Mesenchymal stem cell (in vitro differentiated cells and primary cell): ENCODE measurements at regions not wholly inside any gene's neighbourhood (a gene's known extent, or its start where the extent isn't known, plus 50 kb on each side); places are given as distances from the start of the nearest gene placed in this dataset.
A peak's percentile ranks its signal among the peaks of the same experiment; 100 is the strongest.

ENCODE experiments used
- DNase-seq: peaks from one replicate; pipeline ENCODE4 v3.0.0-alpha.2; 2013
- H2AFZ ChIP-seq: one replicate; pipeline ENCODE4 v1.6.1; 2013; ENCODE audit warnings: low read depth, mild to moderate bottlenecking, control low read depth, inconsistent platforms, low read length, moderate library complexity
- H2AK5ac ChIP-seq: 2 replicates; pipeline ENCODE4 v1.6.1; 2013; ENCODE audit warnings: low read length, moderate library complexity, mild to moderate bottlenecking, inconsistent platforms; ENCODE audit not compliant: severe bottlenecking
- H2BK120ac ChIP-seq: one replicate; pipeline ENCODE4 v1.6.1; 2013; ENCODE audit warnings: low read depth, mild to moderate bottlenecking, inconsistent platforms, low read length, moderate library complexity
- H2BK12ac ChIP-seq, 2 experiments: one replicate each; pipeline ENCODE4 v1.6.1; 2013; ENCODE audit warnings: inconsistent platforms in 2 of 2, low read length in 2 of 2, mild to moderate bottlenecking in 2 of 2, moderate library complexity in 2 of 2, control low read depth in 1 of 2
- H2BK15ac ChIP-seq: one replicate; pipeline ENCODE4 v1.6.1; 2013; ENCODE audit warnings: mild to moderate bottlenecking, low read depth, inconsistent platforms; ENCODE audit not compliant: poor library complexity, severe bottlenecking
- H2BK5ac ChIP-seq: 2 replicates; pipeline ENCODE4 v1.6.1; 2013; ENCODE audit warnings: low read depth, mild to moderate bottlenecking, low read length, control low read depth, inconsistent platforms; ENCODE audit not compliant: poor library complexity, severe bottlenecking
- H3K14ac ChIP-seq, 2 experiments: one replicate each; pipeline ENCODE4 v1.6.1; 2013; ENCODE audit warnings: inconsistent platforms in 2 of 2, low read length in 2 of 2, control low read depth in 1 of 2, mild to moderate bottlenecking in 1 of 2, moderate library complexity in 1 of 2
- H3K18ac ChIP-seq, 2 experiments: one replicate each; pipeline ENCODE4 v1.6.1; 2013; ENCODE audit warnings: inconsistent platforms in 2 of 2, low read length in 2 of 2, control low read depth in 1 of 2, low read depth in 1 of 2, mild to moderate bottlenecking in 1 of 2
- H3K23ac ChIP-seq, 2 experiments: one replicate each; pipeline ENCODE4 v1.6.1; 2013; ENCODE audit warnings: inconsistent platforms in 2 of 2, low read length in 2 of 2, mild to moderate bottlenecking in 2 of 2, moderate library complexity in 2 of 2, control low read depth in 1 of 2
- H3K27ac ChIP-seq: 2 replicates; pipeline ENCODE4 v1.5.1; 2013; ENCODE audit warnings: mild to moderate bottlenecking, moderate library complexity, low read length, control low read depth, inconsistent platforms; ENCODE audit not compliant: poor library complexity, severe bottlenecking
- H3K27me3 ChIP-seq, 2 experiments: 2 replicates each; pipeline versions ENCODE4 v1.6.1 to v1.7.0; 2013; ENCODE audit warnings: low read length in 2 of 2, mild to moderate bottlenecking in 2 of 2, moderate library complexity in 2 of 2, control low read depth in 1 of 2, inconsistent platforms in 1 of 2; ENCODE audit not compliant: control insufficient read depth in 1 of 2, insufficient read depth in 1 of 2
- H3K36me3 ChIP-seq, 2 experiments: 2 replicates each; pipeline versions ENCODE4 v1.6.1 to v1.7.0; 2013; ENCODE audit warnings: low read length in 2 of 2, control low read depth in 1 of 2, inconsistent platforms in 1 of 2, low read depth in 1 of 2, mild to moderate bottlenecking in 1 of 2; ENCODE audit not compliant: insufficient read depth in 2 of 2, control insufficient read depth in 1 of 2
- H3K4ac ChIP-seq, 2 experiments: one replicate each; pipeline ENCODE4 v1.6.1; 2013; ENCODE audit warnings: inconsistent platforms in 2 of 2, low read length in 2 of 2, mild to moderate bottlenecking in 2 of 2, moderate library complexity in 2 of 2, control low read depth in 1 of 2, low read depth in 1 of 2
- H3K4me1 ChIP-seq: 2 replicates; pipeline ENCODE4 v1.6.1; 2013; ENCODE audit warnings: low read depth, low read length, control low read depth; ENCODE audit not compliant: control insufficient read depth, insufficient read depth
- H3K4me2 ChIP-seq: 2 replicates; pipeline ENCODE4 v1.6.1; 2013; ENCODE audit warnings: low read length, mild to moderate bottlenecking, inconsistent platforms; ENCODE audit not compliant: poor library complexity, severe bottlenecking
- H3K4me3 ChIP-seq, 2 experiments: 2 replicates each; pipeline versions ENCODE4 v1.5.1 to v1.7.0; 2013; ENCODE audit warnings: low read length in 2 of 2, mild to moderate bottlenecking in 2 of 2, control low read depth in 1 of 2, low read depth in 1 of 2; ENCODE audit not compliant: insufficient read depth in 1 of 2
- H3K79me1 ChIP-seq: replicated peaks from 2 replicates; pipeline ENCODE4 v1.6.1; 2013; ENCODE audit warnings: mild to moderate bottlenecking, control low read depth, low read length, inconsistent platforms; ENCODE audit not compliant: poor library complexity, severe bottlenecking
- H3K9ac ChIP-seq: 2 replicates; pipeline ENCODE4 v1.7.0; 2013; ENCODE audit warnings: mild to moderate bottlenecking, low read length, moderate library complexity
- H3K9me3 ChIP-seq: 2 replicates; pipeline ENCODE4 v1.7.0; 2013; ENCODE audit warnings: mild to moderate bottlenecking, low read length; ENCODE audit not compliant: control insufficient read depth
- H4K8ac ChIP-seq: one replicate; pipeline ENCODE4 v1.6.1; 2013; ENCODE audit warnings: inconsistent platforms, mild to moderate bottlenecking, low read length, moderate library complexity
- H4K91ac ChIP-seq: one replicate; pipeline ENCODE4 v1.6.1; 2013; ENCODE audit warnings: mild to moderate bottlenecking, low read length, inconsistent platforms
- WGBS: methylation state at CpG from one replicate; pipeline ENCODE4 v1.1.7; 2013; ENCODE audit warnings: mixed read lengths; 5-methylcytosine and 5-hydroxymethylcytosine counted together

GRCh38 chr7:49669285-49669684 lies 104.2 kb upstream of the VWC2 start:
- Histone ChIP-seq H3K4me3 (no peak overlapping the region), H3K27ac (no peak overlapping the region), H3K9me3 (no peaks in the 10 kb centered on the region), H2BK15ac (no peak overlapping the region), H3K23ac (no peak overlapping the region), H2BK12ac (no peak overlapping the region), H2AK5ac (no peak overlapping the region), H3K4ac (no peak overlapping the region), H2BK120ac (no peak overlapping the region), H3K9ac (no peak overlapping the region), H3K79me1 (no peaks in the 10 kb centered on the region), H4K8ac (no peak overlapping the region), H4K91ac (no peak overlapping the region), H3K14ac (no peak overlapping the region), H2BK5ac (no peak overlapping the region), H3K4me2 (no peak overlapping the region), H3K18ac (no peak overlapping the region), H2AFZ (no peak overlapping the region), H3K27me3 (peaks cover 0 to 3% of the 10 kb centered on the region in 2 experiments), H3K36me3 (no peaks in the 10 kb centered on the region), H3K4me1 (no peaks in the 10 kb centered on the region)
- DNase-seq, result no peak
- WGBS, result 38% methylated on average over 1 of the region's 1 CpG

- H2BK12ac ChIP-seq, result no peak overlapping the region
- H3K27ac ChIP-seq, result no peak overlapping the region
- H3K4me1 ChIP-seq, result no peaks in the 10 kb centered on the region
- H3K4me2 ChIP-seq, result no peak overlapping the region
- no peak overlapping the region for H2AFZ ChIP-seq
- H3K18ac ChIP-seq, result no peak overlapping the region
- H3K27me3 ChIP-seq, result peaks cover 0 to 3% of the 10 kb centered on the region in 2 experiments
- H3K14ac ChIP-seq, result no peak overlapping the region
- no peak overlapping the region for H4K91ac ChIP-seq
- no peak overlapping the region for H2BK15ac ChIP-seq
- no peaks in the 10 kb centered on the region for H3K79me1 ChIP-seq
- H3K9me3 ChIP-seq, result no peaks in the 10 kb centered on the region
- no peak overlapping the region for H3K9ac ChIP-seq
- H3K4ac ChIP-seq, result no peak overlapping the region
- H3K36me3 ChIP-seq, result no peaks in the 10 kb centered on the region
- H2BK120ac ChIP-seq, result no peak overlapping the region
- 68% methylated on average over 14 of the region's 16 CpGs for WGBS
- H3K4me3 ChIP-seq, result no peak overlapping the region
- no peak for DNase-seq
- no peak overlapping the region for H2BK5ac ChIP-seq
- H2AK5ac ChIP-seq, result no peak overlapping the region
- no peak overlapping the region for H3K23ac ChIP-seq
- no peak overlapping the region for H4K8ac ChIP-seq
These were observed 103.7 kb upstream of the VWC2 start for GRCh38 chr7:49669692-49670260.

- Histone ChIP-seq H2BK12ac (no peak overlapping the region), H4K91ac (no peak overlapping the region), H3K18ac (no peak overlapping the region), H3K4ac (no peak overlapping the region), H3K9ac (no peak overlapping the region), H2AFZ (no peak overlapping the region), H2BK15ac (no peak overlapping the region), H3K27me3 (peaks cover 0 to 3% of the 10 kb centered on the region in 2 experiments), H3K23ac (no peak overlapping the region), H2BK5ac (no peak overlapping the region), H3K79me1 (no peaks in the 10 kb centered on the region), H3K4me2 (no peak overlapping the region), H3K4me1 (no peaks in the 10 kb centered on the region), H2AK5ac (no peak overlapping the region), H3K14ac (no peak overlapping the region), H4K8ac (no peak overlapping the region), H3K36me3 (no peaks in the 10 kb centered on the region), H3K27ac (no peak overlapping the region), H2BK120ac (no peak overlapping the region), H3K9me3 (no peaks in the 10 kb centered on the region), H3K4me3 (no peak overlapping the region)
- 33% methylated on average over 3 of the region's 4 CpGs for WGBS
- DNase-seq, result no peak
These were observed 102.4 kb upstream of the VWC2 start for GRCh38 chr7:49670991-49671390.

- Histone ChIP-seq H2BK12ac (no peak overlapping the region), H3K18ac (no peak overlapping the region), H2AFZ (no peak overlapping the region), H4K91ac (no peak overlapping the region), H3K9me3 (no peaks in the 10 kb centered on the region), H3K36me3 (no peaks in the 10 kb centered on the region), H2AK5ac (no peak overlapping the region), H3K79me1 (no peaks in the 10 kb centered on the region), H3K23ac (no peak overlapping the region), H3K4ac (no peak overlapping the region), H3K4me3 (no peak overlapping the region), H3K27ac (no peak overlapping the region), H2BK5ac (no peak overlapping the region), H3K14ac (no peak overlapping the region), H3K9ac (peak overlapping the region; percentile 45), H2BK120ac (no peak overlapping the region), H3K4me2 (no peak overlapping the region), H2BK15ac (no peak overlapping the region), H3K27me3 (no peaks in the 10 kb centered on the region), H4K8ac (no peak overlapping the region), H3K4me1 (no peaks in the 10 kb centered on the region)
- no peak for DNase-seq
- no CpG with 5 or more reads among the region's 2 CpGs for WGBS
These were observed 80.9 kb upstream of the VWC2 start for GRCh38 chr7:49692516-49692915.
